Uterus (tissue), 3 donors: ENCODE measurements at regions not wholly inside any gene's neighbourhood (a gene's known extent, or its start where the extent isn't known, plus 50 kb on each side); places are given as distances from the start of the nearest gene placed in this dataset.

Experiments used
- DNase-seq, 2 donors: peaks; one replicate each; pipeline ENCODE4 v3.0.0-alpha.2; 2019 to 2020
- H3K27ac ChIP-seq, 2 donors: fragments of 200-600 bp; sonication (generic); 1 replicate in 1 of 2; 2 replicates in 1 of 2; pipeline ENCODE4 v1.5.1; 2016 to 2018
- H3K27me3 ChIP-seq, 2 donors: fragments of 200-600 bp; sonication (generic); one replicate each; pipeline ENCODE4 v1.5.1; 2018 to 2019; ENCODE audit warnings: control low read depth in 1 of 2
- H3K36me3 ChIP-seq, 2 donors: fragments of 200-600 bp; sonication (generic); one replicate each; pipeline ENCODE4 v1.5.1; 2019; ENCODE audit warnings: control low read depth in 1 of 2
- H3K4me1 ChIP-seq, 2 donors: fragments of 200-600 bp; sonication (generic); one replicate each; pipeline ENCODE4 v1.5.1; 2018 to 2019; ENCODE audit warnings: control low read depth in 1 of 2
- H3K4me3 ChIP-seq, 2 donors: fragments of 200-600 bp; sonication (generic); 1 replicate in 1 of 2; 2 replicates in 1 of 2; pipeline ENCODE4 v1.5.1; 2018 to 2019; ENCODE audit warnings: mild to moderate bottlenecking in 1 of 2
- H3K9me3 ChIP-seq, 2 donors: fragments of 200-600 bp; sonication (generic); one replicate each; pipeline ENCODE4 v1.5.1; 2019; ENCODE audit warnings: control low read depth in 1 of 2
- CTCF ChIP-seq, 4 experiments: fragments of 200-600 bp in 2 of 4; fragments of 450-650 bp in 2 of 4; sonication (generic) in 2 of 4; IDR thresholded peaks; one replicate each; pipeline ENCODE4 v1.5.1; 2016 to 2019; ENCODE audit warnings: antibody characterized with exemption in 4 of 4, mild to moderate bottlenecking in 2 of 4, moderate library complexity in 1 of 4
- POLR2A ChIP-seq, 2 donors: fragments of 450-650 bp; IDR thresholded peaks; one replicate each; pipeline ENCODE4 v1.6.1; 2016; ENCODE audit warnings: antibody characterized with exemption in 2 of 2, mild to moderate bottlenecking in 1 of 2, moderate library complexity in 1 of 2
- intact Hi-C: fragments of 100-400 bp; cut with DNase I; formaldehyde crosslinking; loops from one replicate; pipeline ENCODE4 v1.15.1; 2023; ENCODE audit warnings: low total_unique reads
- donor health status: DM: yes; HTN: yes; CAD: no.

- H3K27me3 ChIP-seq = no peaks in the 10 kb centered on the region
- no peak overlapping the region for H3K27ac ChIP-seq
- DNase-seq = no peak
- no peaks in the 10 kb centered on the region for H3K36me3 ChIP-seq
- intact Hi-C loops = no loop called here
- H3K4me1 ChIP-seq = no peaks in the 10 kb centered on the region
- H3K4me3 ChIP-seq = no peak overlapping the region
- no peak for TF ChIP-seq POLR2A (IDR thresholded peaks at IDR 0.05)
- TF ChIP-seq CTCF (IDR thresholded peaks at IDR 0.05) = no peak
- no peaks in the 10 kb centered on the region for H3K9me3 ChIP-seq
Measured at GRCh38 chr13:79716191-79716590, 235.2 kb downstream of the NDFIP2 start.

- Histone ChIP-seq H3K27ac (no peak overlapping the region), H3K27me3 (no peaks in the 10 kb centered on the region), H3K4me1 (no peaks in the 10 kb centered on the region), H3K9me3 (no peaks in the 10 kb centered on the region), H3K36me3 (no peaks in the 10 kb centered on the region), H3K4me3 (no peak overlapping the region)
- no peak for TF ChIP-seq POLR2A (IDR thresholded peaks at IDR 0.05)
- no peak for TF ChIP-seq CTCF (IDR thresholded peaks at IDR 0.05)
- no peak for DNase-seq
- intact Hi-C loops = no loop called here
Measured at GRCh38 chr13:79711631-79712030, 230.7 kb downstream of the NDFIP2 start.

DNA sequence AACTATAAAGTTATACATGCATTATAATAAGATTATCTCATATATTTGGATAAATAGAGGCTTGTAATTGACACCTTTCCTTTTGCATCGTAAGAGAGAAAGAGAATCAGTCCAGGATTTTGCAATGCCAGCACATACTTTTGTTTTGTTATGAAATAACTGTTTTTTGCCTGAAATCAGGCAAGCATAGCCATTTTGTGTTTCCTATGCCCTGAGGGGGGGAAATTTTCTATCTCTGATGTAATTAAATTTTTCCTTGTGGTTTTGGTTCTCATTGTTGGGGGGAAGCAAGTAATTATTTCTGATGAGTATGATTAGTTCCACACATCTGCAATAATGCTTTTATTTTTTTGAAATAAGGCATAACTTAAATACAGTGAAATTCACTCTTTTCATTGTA lies 229.4 kb downstream of the NDFIP2 start:
- TF ChIP-seq CTCF (IDR thresholded peaks at IDR 0.05) (no peak), POLR2A (IDR thresholded peaks at IDR 0.05) (no peak)
- intact Hi-C loops = no loop called here
- H3K27ac ChIP-seq = no peak overlapping the region

DNA sequence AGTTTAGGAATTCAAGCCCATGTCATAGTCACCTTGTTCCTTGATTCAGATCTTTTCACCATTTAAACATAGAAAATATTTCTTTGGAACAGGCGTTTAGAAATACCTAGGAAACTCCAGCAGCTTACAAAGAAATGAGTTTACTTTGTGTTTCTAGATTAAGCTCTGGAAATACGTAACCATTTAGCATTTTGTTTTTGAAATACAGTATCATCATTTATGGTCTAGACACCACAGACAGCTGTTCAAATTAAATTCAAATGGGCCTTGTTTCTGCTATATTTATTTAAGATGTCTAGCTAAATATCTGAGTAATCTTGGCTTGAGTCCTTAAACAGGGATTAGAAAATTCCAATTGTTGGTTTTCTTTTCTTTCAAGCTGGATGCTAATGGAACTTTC lies 228.5 kb downstream of the NDFIP2 start:
- no peaks in the 10 kb centered on the region for H3K27me3 ChIP-seq
- H3K36me3 ChIP-seq = no peaks in the 10 kb centered on the region
- H3K9me3 ChIP-seq = no peaks in the 10 kb centered on the region
- TF ChIP-seq POLR2A (IDR thresholded peaks at IDR 0.05) = no peak
- TF ChIP-seq CTCF (IDR thresholded peaks at IDR 0.05) = no peak
- no peaks in the 10 kb centered on the region for H3K4me1 ChIP-seq
- H3K27ac ChIP-seq = no peak overlapping the region
- no peak for DNase-seq
- intact Hi-C loops = no loop called here
- no peak overlapping the region for H3K4me3 ChIP-seq

More for the DNA sequence above, 229.4 kb downstream of the NDFIP2 start:
- no peak for DNase-seq
- H3K4me1 ChIP-seq = no peaks in the 10 kb centered on the region
- H3K9me3 ChIP-seq = no peaks in the 10 kb centered on the region
- H3K4me3 ChIP-seq = no peak overlapping the region
- no peaks in the 10 kb centered on the region for H3K27me3 ChIP-seq
- H3K36me3 ChIP-seq = no peaks in the 10 kb centered on the region

DNA sequence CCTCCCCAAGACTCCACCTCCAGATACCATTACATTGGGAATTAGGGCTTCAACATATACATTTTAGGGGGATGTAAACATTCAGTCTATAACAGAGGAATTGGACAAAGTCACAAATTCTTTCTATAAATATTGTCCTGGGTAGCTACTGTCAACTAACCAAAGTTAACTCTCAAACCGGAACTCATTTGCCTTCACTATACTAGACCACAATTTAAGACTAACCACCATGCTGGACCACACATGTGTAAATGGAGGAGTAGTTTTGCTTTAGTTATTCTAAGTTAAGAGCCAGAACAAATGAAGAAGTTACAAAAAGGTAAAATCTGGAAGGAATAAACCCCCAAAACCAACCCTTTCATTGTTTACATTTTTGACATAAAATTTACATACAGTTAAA lies 222.8 kb downstream of the NDFIP2 start:
- Histone ChIP-seq H3K4me1 (no peaks in the 10 kb centered on the region), H3K27me3 (no peaks in the 10 kb centered on the region), H3K9me3 (no peaks in the 10 kb centered on the region), H3K36me3 (no peaks in the 10 kb centered on the region), H3K4me3 (no peak overlapping the region), H3K27ac (no peak overlapping the region)
- DNase-seq = no peak
- intact Hi-C loops = no loop called here
- TF ChIP-seq POLR2A (IDR thresholded peaks at IDR 0.05) (no peak), CTCF (IDR thresholded peaks at IDR 0.05) (no peak)
